ENCODE measurements at regions not wholly inside any gene's neighbourhood (a gene's known extent, or its start where the extent isn't known, plus 50 kb on each side); places are given as distances from the start of the nearest gene placed in this dataset.

GRCh38 chr4:42296196-42296595, 101.1 kb upstream of the SHISA3 start:
- TF ChIP-seq CTCF (IDR thresholded peaks at IDR 0.05; ENCODE audit: low read depth, low read length) (no peak), MYC (IDR thresholded peaks at IDR 0.05; ENCODE audit: low read depth, low read length) (no peak), MAX (IDR thresholded peaks at IDR 0.05; ENCODE audit: low read depth, low read length) (no peak), POLR2A (IDR thresholded peaks at IDR 0.05; ENCODE audit: extremely low read depth, insufficient read length) (no peak)
- no peak for DNase-seq (ENCODE audit: low read depth)
- no peak overlapping the region for H3K4me3 ChIP-seq (ENCODE audit: low read depth, low read length)

- TF ChIP-seq MAX (IDR thresholded peaks at IDR 0.05; ENCODE audit: low read depth, low read length) (no peak), CTCF (IDR thresholded peaks at IDR 0.05; ENCODE audit: low read depth, low read length) (peak; percentile 50)
- H3K4me3 ChIP-seq (ENCODE audit: low read depth, low read length), result no peak overlapping the region
- peak; percentile 70 for DNase-seq (ENCODE audit: low read depth)
Measured at GRCh38 chr4:42302348-42302747, 94.9 kb upstream of the SHISA3 start.

GRCh38 chr4:42306221-42307109, 90.8 kb upstream of the SHISA3 start:
- TF ChIP-seq CTCF (IDR thresholded peaks at IDR 0.05; ENCODE audit: low read depth, low read length) (no peak), MYC (IDR thresholded peaks at IDR 0.05; ENCODE audit: low read depth, low read length) (no peak), POLR2A (IDR thresholded peaks at IDR 0.05; ENCODE audit: extremely low read depth, insufficient read length) (no peak), MAX (IDR thresholded peaks at IDR 0.05; ENCODE audit: low read depth, low read length) (no peak)
- no peak for DNase-seq (ENCODE audit: low read depth)
- H3K4me3 ChIP-seq (ENCODE audit: low read depth, low read length), result no peak overlapping the region

- TF ChIP-seq MAX (IDR thresholded peaks at IDR 0.05; ENCODE audit: low read depth, low read length) (no peak), MYC (IDR thresholded peaks at IDR 0.05; ENCODE audit: low read depth, low read length) (no peak), POLR2A (IDR thresholded peaks at IDR 0.05; ENCODE audit: extremely low read depth, insufficient read length) (no peak), CTCF (IDR thresholded peaks at IDR 0.05; ENCODE audit: low read depth, low read length) (no peak)
- H3K4me3 ChIP-seq (ENCODE audit: low read depth, low read length), result no peak overlapping the region
- DNase-seq (ENCODE audit: low read depth), result no peak
Measured at GRCh38 chr4:42308247-42308646, 89.0 kb upstream of the SHISA3 start.

GRCh38 chr4:42309361-42310260, 87.7 kb upstream of the SHISA3 start:
- no peak for DNase-seq (ENCODE audit: low read depth)
- TF ChIP-seq MAX (IDR thresholded peaks at IDR 0.05; ENCODE audit: low read depth, low read length) (no peak), MYC (IDR thresholded peaks at IDR 0.05; ENCODE audit: low read depth, low read length) (no peak), CTCF (IDR thresholded peaks at IDR 0.05; ENCODE audit: low read depth, low read length) (no peak), POLR2A (IDR thresholded peaks at IDR 0.05; ENCODE audit: extremely low read depth, insufficient read length) (no peak)
- H3K4me3 ChIP-seq (ENCODE audit: low read depth, low read length), result no peak overlapping the region
